ENCODE measurements at regions not wholly inside any gene's neighbourhood (a gene's known extent, or its start where the extent isn't known, plus 50 kb on each side); places are given as distances from the start of the nearest gene placed in this dataset.

DNA sequence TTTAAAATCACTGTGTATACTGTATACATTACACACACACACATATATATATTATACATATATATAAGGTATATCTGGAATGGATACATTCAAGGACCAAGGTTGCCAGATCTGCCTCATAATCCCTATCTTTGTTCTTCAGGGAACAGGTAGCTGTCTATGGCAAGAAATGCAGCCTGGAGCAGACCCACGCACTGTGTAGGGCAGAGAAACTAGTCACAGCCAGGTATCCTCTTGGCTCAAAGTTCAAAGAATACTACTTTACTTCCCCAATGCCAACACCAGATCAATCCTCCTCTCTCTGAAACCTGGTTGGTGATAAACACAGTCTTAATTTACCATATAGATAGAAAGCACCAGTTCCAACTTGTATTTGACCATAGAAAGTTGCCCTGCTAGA, 313.6 kb downstream of the PRELID2 start:
- CTCF ChIA-PET (ENCODE audit: low intra/inter-chr PET ratio), result no interaction called here
- H3K27me3 ChIP-seq (ENCODE audit: control insufficient read depth in 2 of 2, insufficient read depth in 2 of 2, low read length in 2 of 2), result no peaks in the 10 kb centered on the region
- H2AFZ ChIP-seq (ENCODE audit: low read depth, low read length), result no peak overlapping the region
- ATAC-seq, result no peak
- no peaks in the 10 kb centered on the region for H4K20me1 ChIP-seq (replicated peaks; ENCODE audit: control insufficient read depth, insufficient read depth, low read length)
- H3K79me2 ChIP-seq (ENCODE audit: control insufficient read depth, insufficient read depth, low read length), result no peaks in the 10 kb centered on the region
- FAIRE-seq, result no peak
- H3K4me2 ChIP-seq (ENCODE audit: insufficient read depth, low read length), result no peak overlapping the region
- H3K27ac ChIP-seq (ENCODE audit: extremely low read depth, low read depth, low read length), result no peak overlapping the region
- H3K9me1 ChIP-seq (ENCODE audit: control insufficient read depth, insufficient read depth, low read length), result no peaks in the 10 kb centered on the region
- no peak overlapping the region for H3K4me3 ChIP-seq
- WGBS (ENCODE audit: insufficient coverage, low coverage, missing lambda C conversion rate), result 0% methylated on average over 1 of the region's 1 CpG
- H3K36me3 ChIP-seq (ENCODE audit: control insufficient read depth, insufficient read depth, low read length), result no peaks in the 10 kb centered on the region
- H3K4me1 ChIP-seq (replicated peaks in 1 of 2; ENCODE audit: control insufficient read depth in 2 of 2, insufficient read depth in 2 of 2, low read length in 2 of 2), result no peaks in the 10 kb centered on the region
- TF ChIP-seq, protein P1, sequence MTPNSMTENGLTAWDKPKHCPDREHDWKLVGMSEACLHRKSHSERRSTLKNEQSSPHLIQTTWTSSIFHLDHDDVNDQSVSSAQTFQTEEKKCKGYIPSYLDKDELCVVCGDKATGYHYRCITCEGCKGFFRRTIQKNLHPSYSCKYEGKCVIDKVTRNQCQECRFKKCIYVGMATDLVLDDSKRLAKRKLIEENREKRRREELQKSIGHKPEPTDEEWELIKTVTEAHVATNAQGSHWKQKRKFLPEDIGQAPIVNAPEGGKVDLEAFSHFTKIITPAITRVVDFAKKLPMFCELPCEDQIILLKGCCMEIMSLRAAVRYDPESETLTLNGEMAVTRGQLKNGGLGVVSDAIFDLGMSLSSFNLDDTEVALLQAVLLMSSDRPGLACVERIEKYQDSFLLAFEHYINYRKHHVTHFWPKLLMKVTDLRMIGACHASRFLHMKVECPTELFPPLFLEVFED (CRISPR knock-in tag; conservative IDR thresholded peaks at IDR 0.05), result no peak
- TF ChIP-seq FOXK2 (conservative IDR thresholded peaks at IDR 0.05 in 1 of 2, IDR thresholded peaks at IDR 0.05 in 1 of 2; ENCODE audit: low read depth in 2 of 2), result no peak
- TF ChIP-seq, protein P2, sequence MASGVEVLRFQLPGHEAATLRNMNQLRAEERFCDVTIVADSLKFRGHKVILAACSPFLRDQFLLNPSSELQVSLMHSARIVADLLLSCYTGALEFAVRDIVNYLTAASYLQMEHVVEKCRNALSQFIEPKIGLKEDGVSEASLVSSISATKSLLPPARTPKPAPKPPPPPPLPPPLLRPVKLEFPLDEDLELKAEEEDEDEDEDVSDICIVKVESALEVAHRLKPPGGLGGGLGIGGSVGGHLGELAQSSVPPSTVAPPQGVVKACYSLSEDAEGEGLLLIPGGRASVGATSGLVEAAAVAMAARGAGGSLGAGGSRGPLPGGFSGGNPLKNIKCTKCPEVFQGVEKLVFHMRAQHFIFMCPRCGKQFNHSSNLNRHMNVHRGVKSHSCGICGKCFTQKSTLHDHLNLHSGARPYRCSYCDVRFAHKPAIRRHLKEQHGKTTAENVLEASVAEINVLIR (CRISPR knock-in tag; IDR thresholded peaks at IDR 0.05), result no peak
- no peak for TF ChIP-seq SREBF2 (CRISPR knock-in tag; IDR thresholded peaks at IDR 0.05)
- no peak for TF ChIP-seq HDAC1 (IDR thresholded peaks at IDR 0.05)
- no peak for TF ChIP-seq RUNX1 (IDR thresholded peaks at IDR 0.05; ENCODE audit: low read depth)
- TF ChIP-seq, protein P3, sequence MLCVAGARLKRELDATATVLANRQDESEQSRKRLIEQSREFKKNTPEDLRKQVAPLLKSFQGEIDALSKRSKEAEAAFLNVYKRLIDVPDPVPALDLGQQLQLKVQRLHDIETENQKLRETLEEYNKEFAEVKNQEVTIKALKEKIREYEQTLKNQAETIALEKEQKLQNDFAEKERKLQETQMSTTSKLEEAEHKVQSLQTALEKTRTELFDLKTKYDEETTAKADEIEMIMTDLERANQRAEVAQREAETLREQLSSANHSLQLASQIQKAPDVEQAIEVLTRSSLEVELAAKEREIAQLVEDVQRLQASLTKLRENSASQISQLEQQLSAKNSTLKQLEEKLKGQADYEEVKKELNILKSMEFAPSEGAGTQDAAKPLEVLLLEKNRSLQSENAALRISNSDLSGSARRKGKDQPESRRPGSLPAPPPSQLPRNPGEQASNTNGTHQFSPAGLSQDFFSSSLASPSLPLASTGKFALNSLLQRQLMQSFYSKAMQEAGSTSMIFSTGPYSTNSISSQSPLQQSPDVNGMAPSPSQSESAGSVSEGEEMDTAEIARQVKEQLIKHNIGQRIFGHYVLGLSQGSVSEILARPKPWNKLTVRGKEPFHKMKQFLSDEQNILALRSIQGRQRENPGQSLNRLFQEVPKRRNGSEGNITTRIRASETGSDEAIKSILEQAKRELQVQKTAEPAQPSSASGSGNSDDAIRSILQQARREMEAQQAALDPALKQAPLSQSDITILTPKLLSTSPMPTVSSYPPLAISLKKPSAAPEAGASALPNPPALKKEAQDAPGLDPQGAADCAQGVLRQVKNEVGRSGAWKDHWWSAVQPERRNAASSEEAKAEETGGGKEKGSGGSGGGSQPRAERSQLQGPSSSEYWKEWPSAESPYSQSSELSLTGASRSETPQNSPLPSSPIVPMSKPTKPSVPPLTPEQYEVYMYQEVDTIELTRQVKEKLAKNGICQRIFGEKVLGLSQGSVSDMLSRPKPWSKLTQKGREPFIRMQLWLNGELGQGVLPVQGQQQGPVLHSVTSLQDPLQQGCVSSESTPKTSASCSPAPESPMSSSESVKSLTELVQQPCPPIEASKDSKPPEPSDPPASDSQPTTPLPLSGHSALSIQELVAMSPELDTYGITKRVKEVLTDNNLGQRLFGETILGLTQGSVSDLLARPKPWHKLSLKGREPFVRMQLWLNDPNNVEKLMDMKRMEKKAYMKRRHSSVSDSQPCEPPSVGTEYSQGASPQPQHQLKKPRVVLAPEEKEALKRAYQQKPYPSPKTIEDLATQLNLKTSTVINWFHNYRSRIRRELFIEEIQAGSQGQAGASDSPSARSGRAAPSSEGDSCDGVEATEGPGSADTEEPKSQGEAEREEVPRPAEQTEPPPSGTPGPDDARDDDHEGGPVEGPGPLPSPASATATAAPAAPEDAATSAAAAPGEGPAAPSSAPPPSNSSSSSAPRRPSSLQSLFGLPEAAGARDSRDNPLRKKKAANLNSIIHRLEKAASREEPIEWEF (CRISPR knock-in tag; IDR thresholded peaks at IDR 0.05), result no peak
- TF ChIP-seq ZNF717 (CRISPR knock-in tag; IDR thresholded peaks at IDR 0.05), result no peak
- no peak for TF ChIP-seq ZNF232 (CRISPR knock-in tag; IDR thresholded peaks at IDR 0.05)
- no peak for TF ChIP-seq ZBTB1 (CRISPR knock-in tag; IDR thresholded peaks at IDR 0.05; ENCODE audit: borderline replicate concordance, low read depth)
- TF ChIP-seq CBFB (CRISPR knock-in tag; IDR thresholded peaks at IDR 0.05), result no peak
- no peak for TF ChIP-seq KAT7 (CRISPR knock-in tag; IDR thresholded peaks at IDR 0.05; ENCODE audit: borderline replicate concordance)
- TF ChIP-seq COPS2 (conservative IDR thresholded peaks at IDR 0.05), result no peak
- H3K9ac ChIP-seq (ENCODE audit: insufficient read depth in 1 of 2, low read depth in 2 of 2, low read length in 2 of 2), result no peak overlapping the region
- DNase-seq (ENCODE audit: extremely low read depth in 1 of 4, low spot score in 3 of 4), result no peak
- in situ Hi-C loops (cut with MboI), result no loop called here
- no peaks in the 10 kb centered on the region for H3K9me3 ChIP-seq (replicated peaks; ENCODE audit: control insufficient read depth, insufficient read depth, low read depth, low read length)
- intact Hi-C loops (cut with micrococcal nuclease), result no loop called here
- POLR2A ChIA-PET, result no interaction called here
- no TSS peak for BruUV-seq (replicated peaks)

Data from K562 (cell line).